ENCODE measurements at regions not wholly inside any gene's neighbourhood (a gene's known extent, or its start where the extent isn't known, plus 50 kb on each side); places are given as distances from the start of the nearest gene placed in this dataset.

GRCh38 chr2:11018651-11019185 is 107.0 kb downstream of the KCNF1 start:
- DNase-seq: no peak

GRCh38 chr2:11019614-11020013 is 107.9 kb downstream of the KCNF1 start:
- no peak for DNase-seq

- DNase-seq: no peak
Observed at GRCh38 chr2:11022064-11022463, 110.3 kb downstream of the KCNF1 start.

GRCh38 chr2:11022591-11023273 is 111.0 kb downstream of the KCNF1 start:
- DNase-seq: peak; percentile 72

- DNase-seq: peak; percentile 16
Observed at GRCh38 chr2:11023326-11024258, 111.9 kb downstream of the KCNF1 start.

GRCh38 chr2:11024259-11024645 is 112.5 kb downstream of the KCNF1 start:
- DNase-seq: peak; percentile 74

GRCh38 chr2:11024687-11025086 is 113.0 kb downstream of the KCNF1 start:
- DNase-seq: no peak

- DNase-seq: no peak
Observed at GRCh38 chr2:11026286-11026921, 114.7 kb downstream of the KCNF1 start.

- DNase-seq: no peak
Observed at GRCh38 chr2:11027195-11027594, 115.5 kb downstream of the KCNF1 start.

- DNase-seq: no peak
Observed at GRCh38 chr2:11028407-11028916, 116.7 kb downstream of the KCNF1 start.

GRCh38 chr2:11029136-11029535 is 117.4 kb downstream of the KCNF1 start:
- no peak for DNase-seq

GRCh38 chr2:11030036-11030435 is 118.3 kb downstream of the KCNF1 start:
- DNase-seq: no peak

GRCh38 chr2:11030909-11031308 is 119.2 kb downstream of the KCNF1 start:
- no peak for DNase-seq

GRCh38 chr2:11031876-11032275 is 120.1 kb downstream of the KCNF1 start:
- no peak for DNase-seq

- no peak for DNase-seq
Observed at GRCh38 chr2:11032396-11032795, 120.7 kb downstream of the KCNF1 start.

GRCh38 chr2:11033114-11033513 is 121.4 kb downstream of the KCNF1 start:
- DNase-seq: no peak

- DNase-seq: no peak
Observed at GRCh38 chr2:11038641-11039040, 116.6 kb upstream of the SLC66A3 start.

- no peak for DNase-seq
Observed at GRCh38 chr2:11040992-11041391, 114.3 kb upstream of the SLC66A3 start.

- no peak for DNase-seq
Observed at GRCh38 chr2:11042841-11043240, 112.4 kb upstream of the SLC66A3 start.

- no peak for DNase-seq
Observed at GRCh38 chr2:11043245-11043644, 112.0 kb upstream of the SLC66A3 start.

- DNase-seq: no peak
Observed at GRCh38 chr2:11044201-11044600, 111.1 kb upstream of the SLC66A3 start.

GRCh38 chr2:11045294-11045693 is 110.0 kb upstream of the SLC66A3 start:
- no peak for DNase-seq

- no peak for DNase-seq
Observed at GRCh38 chr2:11048335-11049008, 106.8 kb upstream of the SLC66A3 start.
